Jurkat, Clone E6-1 (cell line): ENCODE measurements at regions not wholly inside any gene's neighbourhood (a gene's known extent, or its start where the extent isn't known, plus 50 kb on each side); places are given as distances from the start of the nearest gene placed in this dataset.

Source experiments
- DNase-seq: peaks from one replicate; pipeline ENCODE4 v3.0.0-alpha.2; 2011; ENCODE audit warnings: low read depth, low spot score
- H3K4me3 ChIP-seq: 2 replicates; pipeline ENCODE4 v1.5.1; 2011; ENCODE audit warnings: mild to moderate bottlenecking, low read length, control low read depth, moderate library complexity

DNA sequence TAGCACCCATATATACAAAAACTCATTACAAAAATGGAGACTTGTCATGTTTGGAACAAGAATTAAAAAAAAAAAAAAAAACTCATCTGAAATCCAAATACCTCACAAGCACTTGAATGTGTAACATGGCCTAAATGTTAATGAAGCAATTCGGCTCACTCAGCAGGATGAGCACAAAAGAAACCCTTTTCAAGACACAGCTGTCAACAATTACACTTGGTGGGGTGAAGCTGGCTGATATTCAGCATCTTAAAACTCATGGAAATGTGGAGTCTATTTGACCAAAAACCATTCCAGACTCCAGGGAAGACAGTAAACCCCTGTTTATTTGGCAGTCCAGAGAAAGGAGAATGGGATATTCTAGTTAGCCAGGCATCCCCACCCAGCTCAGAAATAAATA lies 205.4 kb upstream of the TSC22D2 start:
- no peak overlapping the region for H3K4me3 ChIP-seq
- no peak for DNase-seq

- DNase-seq, result no peak
- H3K4me3 ChIP-seq, result no peak overlapping the region
Measured at GRCh38 chr3:150194957-150195356, 213.1 kb upstream of the TSC22D2 start.

- H3K4me3 ChIP-seq, result no peak overlapping the region
- no peak for DNase-seq
Measured at GRCh38 chr3:150194513-150194912, 213.6 kb upstream of the TSC22D2 start.

DNA sequence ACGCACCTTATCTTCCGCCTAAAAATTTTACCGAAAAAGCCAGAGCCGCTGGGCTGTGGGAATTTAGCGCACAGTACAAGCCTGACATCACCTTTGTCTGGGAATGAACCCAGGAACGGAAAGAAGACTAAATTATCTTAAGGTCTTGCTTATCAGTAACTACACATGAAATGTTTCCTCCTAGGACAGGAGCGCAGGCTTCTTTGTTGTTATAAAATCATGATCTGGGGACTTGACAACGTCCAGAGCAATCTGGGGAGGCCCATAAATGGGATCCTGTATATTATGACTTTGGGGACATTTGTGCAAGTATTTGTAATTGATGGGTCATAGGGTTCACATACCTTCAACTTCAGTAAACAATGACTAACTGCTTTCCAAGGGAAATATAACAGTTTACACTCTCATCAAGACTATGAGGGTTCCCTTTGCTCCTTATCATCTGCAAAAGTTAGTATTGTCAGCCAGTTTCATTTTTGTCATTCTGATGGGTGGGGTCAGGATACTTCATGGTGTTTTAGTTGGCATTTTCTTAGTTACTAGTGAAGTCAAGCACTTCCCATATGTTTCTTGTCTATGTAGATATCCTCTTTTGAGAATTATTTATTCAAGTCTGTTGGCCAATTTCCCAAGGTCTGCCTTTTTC lies 213.9 kb upstream of the PFN2 start:
- DNase-seq, result no peak
- 0 out of 2 replicates have a peak overlapping the region, but pooled peaks have one; percentile 41 for H3K4me3 ChIP-seq

DNA sequence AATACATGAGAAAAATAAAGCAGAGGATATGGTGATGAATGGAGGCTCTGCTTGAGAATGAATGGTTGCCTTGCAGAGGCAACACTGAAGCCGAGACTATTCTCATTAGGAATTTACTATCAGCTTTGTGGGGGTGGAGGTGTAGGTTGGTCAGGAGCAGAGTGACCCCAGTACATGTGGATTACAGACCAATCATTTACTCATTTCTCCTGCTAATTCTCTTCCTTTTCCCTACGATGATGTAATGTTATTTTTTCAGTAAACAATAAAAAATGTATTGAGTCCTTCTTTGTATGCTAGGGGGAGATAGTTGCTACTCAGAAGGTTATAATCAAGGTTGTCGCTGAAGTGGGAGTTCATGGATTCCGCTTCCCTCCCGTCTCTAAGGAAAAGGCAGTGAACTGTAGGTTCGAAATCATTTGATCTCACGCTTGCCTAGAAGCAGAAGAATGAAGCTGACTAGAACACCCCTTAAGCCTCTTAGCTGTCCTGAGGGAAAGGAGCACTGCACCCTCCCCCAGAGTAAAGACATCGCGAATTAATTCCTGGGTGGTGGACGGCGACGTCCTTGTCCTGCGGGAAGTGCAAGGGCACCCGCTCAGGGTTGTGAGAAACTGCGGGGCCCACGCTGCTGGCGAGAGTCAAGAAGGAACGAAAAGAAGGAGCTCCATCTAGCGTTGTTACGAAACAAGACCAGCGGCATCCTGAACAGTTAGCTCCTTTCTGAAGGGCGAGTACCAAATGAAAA lies 213.2 kb upstream of the PFN2 start:
- peak overlapping the region; percentile 41 for H3K4me3 ChIP-seq
- DNase-seq, result peak; percentile 53

DNA sequence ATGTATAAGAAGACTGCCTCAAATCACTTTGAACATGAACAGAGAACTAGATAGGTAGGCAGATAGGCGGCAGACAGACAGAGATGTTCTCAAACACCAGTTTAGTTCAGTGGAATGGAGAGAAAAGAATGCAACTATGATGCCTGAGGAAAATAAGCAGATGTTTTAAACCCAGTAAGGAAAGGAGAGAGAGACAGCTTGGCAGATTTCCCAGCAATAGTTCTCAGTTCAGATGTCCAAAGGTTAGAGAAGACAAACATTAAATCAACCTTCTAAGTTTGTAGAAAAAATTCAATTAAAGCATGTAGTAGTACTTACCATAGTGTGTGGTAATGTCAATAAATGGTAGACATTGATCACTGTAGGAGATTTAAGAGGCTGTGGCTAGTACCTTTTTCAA lies 209.6 kb upstream of the PFN2 start:
- DNase-seq, result no peak
- no peak overlapping the region for H3K4me3 ChIP-seq

GRCh38 chr3:150179330-150179729 lies 208.6 kb upstream of the PFN2 start:
- no peak overlapping the region for H3K4me3 ChIP-seq
- DNase-seq, result no peak

DNA sequence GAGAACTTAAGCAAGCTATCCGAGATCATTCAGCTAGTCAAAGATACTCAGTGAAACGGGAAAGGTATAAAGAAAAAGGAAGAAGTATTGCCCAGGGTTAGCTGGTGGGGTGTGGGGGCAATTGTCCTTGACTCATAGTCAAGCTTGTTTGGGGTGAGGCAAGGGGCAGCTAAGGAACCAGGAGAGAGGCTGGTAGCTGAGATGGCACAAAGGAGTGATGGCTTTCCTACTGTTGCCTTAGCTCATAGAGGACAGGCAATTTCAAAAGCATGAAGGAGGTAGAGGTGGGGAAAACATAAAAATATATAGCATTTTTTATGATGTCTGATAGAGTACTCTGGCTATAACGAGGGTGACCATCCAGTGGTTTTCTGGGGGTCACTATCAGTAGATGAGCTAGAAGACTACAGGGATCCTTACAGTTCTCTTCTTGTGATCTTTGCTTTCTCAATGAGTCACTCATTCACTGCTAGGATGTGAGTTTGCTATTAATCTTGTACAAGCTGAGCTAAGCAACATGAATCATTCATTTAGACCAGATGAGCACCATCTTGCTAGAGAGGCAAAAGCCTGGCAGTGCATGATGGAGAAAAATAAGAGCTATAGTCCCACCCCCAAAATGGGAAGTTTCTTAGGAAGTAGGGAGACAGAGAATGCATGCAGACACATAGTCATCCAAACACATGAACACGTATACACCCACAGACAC lies 207.1 kb upstream of the PFN2 start:
- no peak for DNase-seq
- H3K4me3 ChIP-seq, result no peak overlapping the region

DNA sequence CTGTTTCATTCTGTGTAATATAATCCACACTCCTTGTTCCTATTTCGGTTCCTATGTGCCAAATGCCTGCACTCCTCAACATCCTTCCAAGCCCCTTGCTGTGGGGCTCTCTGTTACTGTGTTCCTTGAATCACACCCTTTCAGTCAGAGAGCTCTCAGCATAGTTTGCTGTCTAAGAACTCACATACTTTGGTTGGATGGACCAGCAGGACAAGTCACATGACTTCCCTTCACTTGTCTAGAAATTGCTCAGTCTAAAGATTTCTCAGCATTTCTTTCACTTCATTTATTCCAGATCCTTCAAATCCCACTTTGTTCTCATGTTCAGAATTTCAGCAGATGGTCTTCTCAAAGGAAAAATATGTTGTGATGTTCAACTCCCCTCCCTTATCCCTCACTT lies 203.5 kb upstream of the PFN2 start:
- H3K4me3 ChIP-seq, result no peak overlapping the region
- no peak for DNase-seq

DNA sequence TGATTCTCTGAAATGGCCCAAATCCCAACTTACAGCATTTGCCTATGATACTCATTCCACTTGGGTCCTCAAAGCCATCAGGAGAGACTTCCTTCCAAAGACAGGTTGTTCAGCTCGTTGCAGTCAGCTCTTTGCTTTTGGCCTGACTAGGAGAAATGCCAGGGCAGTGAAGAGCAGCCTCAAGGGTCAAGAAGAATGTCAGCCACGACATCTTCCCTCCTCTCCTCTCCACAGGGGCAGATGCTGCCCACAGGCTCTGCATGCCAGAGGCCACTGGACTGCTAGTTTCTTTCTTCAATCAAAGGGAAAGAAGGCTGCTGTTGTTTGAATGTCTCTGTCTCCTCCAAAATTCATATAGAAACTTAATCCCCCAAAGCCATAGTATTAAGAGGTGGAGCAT lies 201.7 kb upstream of the PFN2 start:
- no peak overlapping the region for H3K4me3 ChIP-seq
- no peak for DNase-seq

GRCh38 chr3:150170852-150171520 lies 200.3 kb upstream of the PFN2 start:
- no peak overlapping the region for H3K4me3 ChIP-seq
- no peak for DNase-seq

DNA sequence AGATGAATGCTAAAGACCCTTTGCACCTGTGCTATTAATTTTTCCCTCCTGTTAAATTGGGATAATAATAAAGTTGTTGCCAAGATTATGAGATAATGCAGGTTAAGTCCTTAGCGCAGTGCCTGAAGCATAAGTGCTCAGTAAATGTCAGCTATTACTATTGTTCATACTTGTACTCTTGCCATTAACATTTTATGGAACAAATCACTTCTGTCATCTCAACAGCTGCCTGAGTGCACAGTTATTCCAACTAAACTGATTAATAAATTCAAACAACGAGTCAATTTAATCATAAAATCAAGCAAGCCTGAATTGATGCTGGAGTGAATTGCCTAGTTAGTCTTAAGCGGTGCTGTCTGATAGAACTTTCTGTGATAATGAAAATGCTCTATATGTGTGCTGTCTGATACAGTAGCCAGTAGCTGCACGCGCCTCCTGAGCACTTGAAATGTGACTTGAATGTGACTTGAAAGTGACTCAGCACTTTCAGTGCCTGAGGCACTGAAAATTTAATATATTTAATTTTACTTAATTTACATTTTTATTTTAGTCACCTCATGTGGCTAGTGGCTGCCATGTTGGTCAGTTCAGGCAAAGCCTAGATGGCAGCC lies 198.7 kb upstream of the PFN2 start:
- DNase-seq, result no peak
- no peak overlapping the region for H3K4me3 ChIP-seq

GRCh38 chr3:150168698-150169097 lies 198.0 kb upstream of the PFN2 start:
- H3K4me3 ChIP-seq, result no peak overlapping the region
- DNase-seq, result no peak

DNA sequence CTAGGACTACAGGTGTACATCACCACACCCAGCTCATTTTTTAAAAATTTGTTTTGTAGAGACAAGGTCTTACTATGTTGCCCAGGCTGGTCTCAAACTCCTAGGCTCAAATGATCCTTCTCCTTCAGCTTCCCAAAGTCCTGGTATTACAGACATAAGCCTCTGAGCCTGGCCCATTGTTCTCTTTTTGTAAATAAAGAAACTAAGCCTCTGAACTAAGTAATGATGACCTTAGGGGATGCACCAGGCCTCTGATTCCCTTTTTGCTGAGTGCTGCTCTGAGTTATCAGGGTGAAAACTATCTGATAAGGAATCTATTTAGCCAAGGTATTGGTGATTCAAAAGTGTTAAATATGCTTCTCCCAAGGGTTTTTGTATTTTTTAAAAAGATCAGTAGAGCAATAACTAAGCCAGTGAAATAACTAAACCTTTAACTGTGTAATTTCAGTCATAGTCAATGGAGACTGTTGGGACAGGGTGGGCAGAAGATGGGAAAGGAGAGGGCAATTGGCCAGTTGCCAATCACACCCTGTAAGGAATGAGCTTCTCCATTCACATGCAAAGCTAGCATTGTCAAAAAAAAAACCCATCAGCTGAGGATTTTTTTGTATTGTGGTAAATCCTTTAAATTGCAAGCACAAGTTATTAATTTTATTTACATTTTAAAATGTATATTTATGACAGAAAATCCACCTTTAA lies 194.8 kb upstream of the PFN2 start:
- no peak for DNase-seq
- H3K4me3 ChIP-seq, result no peak overlapping the region

DNA sequence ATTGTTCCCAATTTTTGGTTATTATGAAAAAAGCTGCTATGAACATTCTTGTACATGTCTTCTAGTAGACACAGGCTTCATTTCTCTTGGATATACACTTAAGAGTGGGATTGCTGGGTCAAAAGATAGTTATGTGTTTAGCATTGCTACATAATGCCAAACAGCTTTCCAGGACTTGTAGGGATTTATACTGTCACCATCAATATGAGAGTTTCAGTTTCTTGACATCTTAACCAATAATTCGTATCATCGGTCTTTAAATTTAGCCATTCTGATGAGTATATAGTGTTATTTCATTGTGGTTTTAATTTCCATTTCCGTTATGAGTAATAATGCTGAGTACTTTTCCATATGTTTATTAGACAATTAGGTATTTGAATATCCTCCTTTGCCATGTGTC lies 190.3 kb upstream of the PFN2 start:
- H3K4me3 ChIP-seq, result no peak overlapping the region
- no peak for DNase-seq

- no peak overlapping the region for H3K4me3 ChIP-seq
- no peak for DNase-seq
Measured at GRCh38 chr3:150158943-150159625, 188.4 kb upstream of the PFN2 start.

DNA sequence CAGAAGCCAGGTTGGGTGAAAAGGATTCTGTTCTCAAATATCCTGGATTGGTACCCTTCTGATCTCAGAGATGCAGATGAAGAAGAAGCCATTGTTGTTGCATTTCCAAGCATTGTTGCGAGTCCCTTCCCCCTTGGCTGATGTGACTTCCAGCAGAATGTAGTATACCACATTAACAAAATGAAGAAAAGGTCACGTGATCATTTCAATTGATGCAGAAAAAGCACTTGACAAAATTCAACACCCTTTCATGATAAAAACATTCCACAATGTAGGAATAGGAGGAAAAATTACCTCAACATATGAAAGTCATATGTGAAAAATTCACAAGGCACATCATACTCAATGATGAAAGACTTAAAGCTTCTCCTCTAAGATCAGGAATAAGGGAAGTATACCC lies 181.9 kb upstream of the PFN2 start:
- no peak for DNase-seq
- no peak overlapping the region for H3K4me3 ChIP-seq

DNA sequence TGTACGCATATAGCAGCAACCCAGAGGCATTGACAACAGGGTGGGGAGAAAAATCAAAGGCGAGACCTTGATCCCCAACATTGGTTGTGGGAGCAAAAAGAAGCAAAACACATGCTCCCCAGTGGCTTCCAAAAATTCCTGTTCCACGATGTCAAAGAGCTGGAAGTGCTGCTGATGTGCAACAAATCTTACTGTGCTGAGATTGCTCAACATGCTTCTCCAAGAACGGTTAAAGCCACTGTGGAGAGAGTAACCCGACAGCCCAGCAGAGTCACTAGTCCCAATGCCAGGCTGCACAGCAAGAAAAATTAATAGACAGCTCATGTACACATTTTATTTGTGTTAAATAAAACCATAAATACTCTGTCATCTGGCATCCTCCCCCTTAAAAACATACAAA lies 179.9 kb upstream of the PFN2 start:
- no peak for DNase-seq
- no peak overlapping the region for H3K4me3 ChIP-seq
